Retinal pigment epithelial cell (primary cell): ENCODE measurements at regions not wholly inside any gene's neighbourhood (a gene's known extent, or its start where the extent isn't known, plus 50 kb on each side); places are given as distances from the start of the nearest gene placed in this dataset.

Source experiments
- DNase-seq: peaks from one replicate; pipeline ENCODE4 v3.0.0-alpha.2; 2010; ENCODE audit warnings: low read depth
- H3K4me3 ChIP-seq: 2 replicates; pipeline ENCODE4 v1.5.1; 2011; ENCODE audit warnings: mild to moderate bottlenecking, low read length, control low read depth, moderate library complexity
- TF ChIP-seq, protein P1 (sequence below): conservative IDR thresholded peaks from 2 replicates; pipeline ENCODE4 v1.5.1; 2011; ENCODE audit warnings: low read depth, low read length, control low read depth, inconsistent platforms

DNA sequence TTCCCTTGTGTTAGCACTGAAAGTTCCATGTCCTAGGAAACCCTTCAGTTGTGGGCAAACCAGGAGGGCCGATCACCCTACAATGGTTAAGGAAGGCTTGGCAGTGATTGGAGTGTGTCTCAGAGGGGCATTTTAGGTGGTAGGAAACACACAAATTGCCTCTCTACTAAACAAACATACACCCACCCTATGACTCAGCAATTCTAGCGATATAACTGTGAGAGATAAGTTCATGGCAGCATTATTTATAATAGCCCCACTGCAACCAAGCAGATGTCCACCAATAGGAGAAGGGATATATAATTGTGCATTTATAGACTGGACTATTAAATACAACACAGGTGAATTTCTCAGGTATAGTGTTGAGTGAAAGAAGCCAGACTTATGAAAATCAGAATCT is 543.1 kb downstream of the UQCRFS1 start:
- no peak for DNase-seq
- TF ChIP-seq, protein P1, sequence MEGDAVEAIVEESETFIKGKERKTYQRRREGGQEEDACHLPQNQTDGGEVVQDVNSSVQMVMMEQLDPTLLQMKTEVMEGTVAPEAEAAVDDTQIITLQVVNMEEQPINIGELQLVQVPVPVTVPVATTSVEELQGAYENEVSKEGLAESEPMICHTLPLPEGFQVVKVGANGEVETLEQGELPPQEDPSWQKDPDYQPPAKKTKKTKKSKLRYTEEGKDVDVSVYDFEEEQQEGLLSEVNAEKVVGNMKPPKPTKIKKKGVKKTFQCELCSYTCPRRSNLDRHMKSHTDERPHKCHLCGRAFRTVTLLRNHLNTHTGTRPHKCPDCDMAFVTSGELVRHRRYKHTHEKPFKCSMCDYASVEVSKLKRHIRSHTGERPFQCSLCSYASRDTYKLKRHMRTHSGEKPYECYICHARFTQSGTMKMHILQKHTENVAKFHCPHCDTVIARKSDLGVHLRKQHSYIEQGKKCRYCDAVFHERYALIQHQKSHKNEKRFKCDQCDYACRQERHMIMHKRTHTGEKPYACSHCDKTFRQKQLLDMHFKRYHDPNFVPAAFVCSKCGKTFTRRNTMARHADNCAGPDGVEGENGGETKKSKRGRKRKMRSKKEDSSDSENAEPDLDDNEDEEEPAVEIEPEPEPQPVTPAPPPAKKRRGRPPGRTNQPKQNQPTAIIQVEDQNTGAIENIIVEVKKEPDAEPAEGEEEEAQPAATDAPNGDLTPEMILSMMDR, result no peak
- H3K4me3 ChIP-seq, result no peak overlapping the region

DNA sequence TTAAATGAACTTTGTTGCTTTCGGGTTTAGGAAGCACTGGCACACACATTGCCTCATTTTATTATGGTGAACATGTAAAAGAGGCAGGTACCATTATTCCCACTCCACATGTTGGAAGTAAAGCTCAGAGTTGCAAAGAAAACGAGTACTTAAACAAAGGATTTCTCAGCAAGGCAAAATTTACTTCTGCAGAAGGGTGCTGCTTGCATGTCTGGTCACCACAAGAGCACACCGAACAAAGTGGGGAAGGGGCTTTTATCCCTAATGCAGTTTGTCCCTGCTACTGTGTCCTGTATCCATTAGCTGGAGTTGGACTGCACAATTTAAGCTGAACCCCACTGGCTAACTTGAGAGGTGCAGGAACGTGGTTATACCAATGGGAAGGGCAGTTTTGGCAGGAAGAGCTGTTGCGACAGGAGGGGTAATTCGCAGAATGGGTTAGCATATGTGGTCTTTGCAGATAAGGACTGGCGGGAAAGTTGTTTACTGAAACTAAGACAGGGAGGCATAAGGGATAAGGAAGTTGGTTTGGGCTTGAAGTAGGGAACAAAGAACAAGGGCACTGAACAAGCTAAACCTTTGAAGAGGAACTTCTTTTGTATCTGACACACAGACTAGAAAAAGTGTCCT is 545.5 kb downstream of the UQCRFS1 start:
- TF ChIP-seq, protein P1, result no peak
- H3K4me3 ChIP-seq, result no peak overlapping the region
- no peak for DNase-seq

DNA sequence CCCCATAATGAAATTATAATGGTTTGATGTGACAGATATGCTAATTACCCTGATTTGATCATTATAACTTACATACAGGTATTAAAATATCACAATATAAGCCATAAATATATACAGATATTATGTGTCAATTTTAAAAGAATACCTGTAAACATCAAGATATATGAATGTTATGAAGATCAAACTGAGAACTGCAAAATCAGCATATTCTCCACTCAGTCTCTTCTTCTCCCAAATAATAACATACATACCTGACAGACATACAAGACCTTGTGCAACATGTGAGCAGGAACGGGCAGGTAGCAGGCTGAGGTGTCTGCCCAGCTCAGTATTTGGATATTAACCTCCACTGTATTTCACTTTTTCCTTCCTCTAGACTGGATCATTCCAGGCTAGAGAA is 547.2 kb downstream of the UQCRFS1 start:
- DNase-seq, result no peak
- TF ChIP-seq, protein P1, result no peak
- H3K4me3 ChIP-seq, result no peak overlapping the region

DNA sequence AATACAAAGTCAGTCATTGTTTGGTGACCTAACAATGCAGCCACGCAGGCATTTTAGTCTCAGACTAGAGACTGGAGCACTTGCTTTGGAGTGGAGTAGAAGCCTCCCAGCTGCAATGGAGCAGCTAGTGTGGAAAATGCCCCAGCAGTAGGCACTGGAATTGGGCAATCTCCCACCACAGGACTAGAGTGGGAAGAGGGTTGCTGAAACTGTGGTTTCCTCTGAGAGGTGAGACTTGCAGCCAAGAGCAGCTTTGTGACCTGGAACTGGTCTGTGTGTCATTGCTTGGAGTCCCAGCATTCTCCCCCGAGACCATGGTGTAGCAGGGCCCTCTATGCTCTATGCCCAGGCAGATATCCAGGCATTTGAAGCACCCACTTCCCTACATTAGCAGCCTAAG is 556.3 kb downstream of the UQCRFS1 start:
- TF ChIP-seq, protein P1, result no peak
- H3K4me3 ChIP-seq, result no peak overlapping the region
- no peak for DNase-seq

DNA sequence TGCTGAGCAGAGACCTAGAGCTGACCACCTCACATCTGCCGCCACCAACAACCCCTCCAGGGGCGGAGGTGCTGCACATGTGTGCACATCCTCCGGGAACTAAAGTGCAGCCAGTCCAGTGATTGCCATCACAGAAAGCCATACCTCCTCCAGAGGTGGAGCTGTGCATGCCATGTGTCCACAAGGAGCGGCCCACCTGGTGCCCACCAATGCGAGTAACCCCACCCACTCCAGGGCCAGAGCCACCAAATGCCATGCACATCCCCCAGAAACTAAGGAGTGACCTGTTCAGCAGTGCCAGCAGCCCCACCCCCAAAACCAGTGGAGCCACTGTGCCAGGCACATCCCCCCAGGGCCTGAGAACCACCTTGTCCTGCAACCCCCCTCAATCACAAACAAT is 557.9 kb downstream of the UQCRFS1 start:
- TF ChIP-seq, protein P1, result no peak
- H3K4me3 ChIP-seq, result no peak overlapping the region
- DNase-seq, result no peak

DNA sequence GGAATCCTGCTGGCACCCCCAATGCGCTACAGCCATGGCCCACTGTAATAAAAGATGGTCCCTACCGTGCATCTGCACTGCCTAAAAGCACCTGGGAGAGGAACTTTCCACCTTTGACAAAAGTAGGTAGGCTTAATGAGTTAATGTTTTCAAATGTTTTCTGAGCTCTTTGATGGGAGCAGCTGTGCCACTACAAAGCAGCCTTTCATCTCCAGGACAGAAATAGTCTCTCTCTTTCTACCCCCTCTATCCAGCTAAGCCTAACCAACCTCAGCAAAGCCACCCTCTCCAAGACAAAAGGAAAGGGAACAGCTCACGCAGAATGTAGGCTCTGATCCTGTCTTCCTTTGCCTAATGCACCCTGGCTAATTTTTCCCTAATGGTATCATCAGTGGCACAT is 560.2 kb downstream of the UQCRFS1 start:
- DNase-seq, result no peak
- TF ChIP-seq, protein P1, result no peak
- no peak overlapping the region for H3K4me3 ChIP-seq

DNA sequence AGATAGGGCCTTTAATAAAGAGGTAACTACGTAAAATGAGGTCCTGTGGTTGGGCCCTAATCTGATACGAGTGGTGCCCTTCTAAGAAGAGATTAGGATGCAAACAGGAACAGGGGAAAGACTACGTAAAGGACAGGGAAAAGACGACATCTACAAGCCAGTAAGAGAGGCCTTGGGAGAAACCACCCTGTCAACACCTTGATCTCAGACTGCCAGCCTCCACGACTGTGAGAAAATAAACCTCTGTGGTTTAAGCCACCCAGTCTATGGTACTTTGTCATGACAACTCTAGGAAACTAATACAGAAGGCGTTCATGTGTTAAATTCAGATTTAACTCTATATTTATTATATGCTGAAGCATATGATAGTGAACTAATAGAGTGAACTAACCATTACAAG is 566.3 kb downstream of the UQCRFS1 start:
- H3K4me3 ChIP-seq, result no peak overlapping the region
- TF ChIP-seq, protein P1, result no peak
- DNase-seq, result no peak
